Esophagus muscularis mucosa (tissue), 4 donors: ENCODE measurements at regions not wholly inside any gene's neighbourhood (a gene's known extent, or its start where the extent isn't known, plus 50 kb on each side); places are given as distances from the start of the nearest gene placed in this dataset.

Experiments used
- DNase-seq: peaks from one replicate; pipeline ENCODE4 v3.0.0-alpha.2; 2017; ENCODE audit errors: extremely low spot score
- H3K27ac ChIP-seq, 4 donors: fragments of 200-600 bp; sonication (generic); replicated peaks in 1 of 4; 1 replicate in 3 of 4; 2 replicates in 1 of 4; pipeline ENCODE4 v1.5.1; 2016 to 2019; ENCODE audit warnings: mild to moderate bottlenecking in 1 of 4
- H3K27me3 ChIP-seq, 4 donors: fragments of 200-600 bp; sonication (generic); one replicate each; pipeline versions ENCODE4 v1.5.1 to v1.6.0; 2016 to 2019
- H3K36me3 ChIP-seq, 4 donors: fragments of 200-600 bp; sonication (generic); one replicate each; pipeline ENCODE4 v1.5.1; 2016 to 2019
- H3K4me1 ChIP-seq, 4 donors: fragments of 200-600 bp; sonication (generic); one replicate each; pipeline ENCODE4 v1.5.1; 2016 to 2019
- H3K4me3 ChIP-seq, 4 donors: fragments of 200-600 bp; sonication (generic); 1 replicate in 2 of 4; 2 replicates in 2 of 4; pipeline ENCODE4 v1.5.1; 2016 to 2019; ENCODE audit warnings: mild to moderate bottlenecking in 4 of 4, moderate library complexity in 1 of 4
- H3K9me3 ChIP-seq, 4 donors: fragments of 200-600 bp; sonication (generic); 1 replicate in 3 of 4; 2 replicates in 1 of 4; pipeline ENCODE4 v1.5.1; 2016 to 2019
- CTCF ChIP-seq, 3 experiments: fragments of 200-600 bp in 2 of 3; fragments of 450-650 bp in 1 of 3; sonication (generic) in 2 of 3; IDR thresholded peaks; one replicate each; pipeline ENCODE4 v1.5.1; 2017 to 2019; ENCODE audit warnings: antibody characterized with exemption in 3 of 3, mild to moderate bottlenecking in 2 of 3, moderate library complexity in 1 of 3
- EP300 ChIP-seq: sonication (generic); formaldehyde crosslinking; IDR thresholded peaks from one replicate; pipeline ENCODE4 v1.6.1; 2017; ENCODE audit warnings: antibody characterized with exemption
- POLR2A ChIP-seq: fragments of 450-650 bp; IDR thresholded peaks from one replicate; pipeline ENCODE4 v1.6.1; 2017; ENCODE audit warnings: antibody characterized with exemption, moderate library complexity, mild to moderate bottlenecking, low read depth
- POLR2AphosphoS5 ChIP-seq, 2 donors: sonication (generic); formaldehyde crosslinking; IDR thresholded peaks; one replicate each; pipeline ENCODE4 v1.6.1; 2017; ENCODE audit warnings: antibody characterized with exemption in 2 of 2
- WGBS: methylation state at CpG from one replicate; pipeline ENCODE4 v1.1.5; 2018; 5-methylcytosine and 5-hydroxymethylcytosine counted together
- intact Hi-C: fragments of 100-400 bp; cut with DNase I; formaldehyde crosslinking; loops from one replicate; pipeline ENCODE4 v1.15.1; 2023

- intact Hi-C loops = no loop called here
- DNase-seq = no peak
- H3K27me3 ChIP-seq = no peaks in the 10 kb centered on the region
- H3K4me3 ChIP-seq = no peak overlapping the region
- no peak for TF ChIP-seq POLR2AphosphoS5 (IDR thresholded peaks at IDR 0.05)
- TF ChIP-seq EP300 = no peak
- no peak for TF ChIP-seq CTCF (IDR thresholded peaks at IDR 0.05)
- TF ChIP-seq POLR2A = no peak
- no peaks in the 10 kb centered on the region for H3K36me3 ChIP-seq
- H3K27ac ChIP-seq = no peak overlapping the region
- no peaks in the 10 kb centered on the region for H3K9me3 ChIP-seq
- H3K4me1 ChIP-seq = no peaks in the 10 kb centered on the region
These were observed 1029.5 kb upstream of the GJE1 start for GRCh38 chr6:141103246-141103645.

- intact Hi-C loops = no loop called here
- Histone ChIP-seq H3K27ac (no peak overlapping the region), H3K36me3 (no peaks in the 10 kb centered on the region), H3K4me3 (no peak overlapping the region), H3K27me3 (no peaks in the 10 kb centered on the region), H3K9me3 (no peaks in the 10 kb centered on the region), H3K4me1 (no peaks in the 10 kb centered on the region)
- no peak for TF ChIP-seq POLR2A
- DNase-seq = no peak
- 71% methylated on average over 1 of the region's 1 CpG for WGBS
These were observed 1035.3 kb upstream of the GJE1 start for GRCh38 chr6:141097471-141097870.

- 52% methylated on average over 1 of the region's 1 CpG for WGBS
- Histone ChIP-seq H3K36me3 (no peaks in the 10 kb centered on the region), H3K27me3 (no peaks in the 10 kb centered on the region), H3K4me1 (no peaks in the 10 kb centered on the region), H3K27ac (no peak overlapping the region), H3K4me3 (no peak overlapping the region), H3K9me3 (no peaks in the 10 kb centered on the region)
- no peak for DNase-seq
- intact Hi-C loops = no loop called here
- TF ChIP-seq POLR2A = no peak
- TF ChIP-seq CTCF (IDR thresholded peaks at IDR 0.05) = no peak
- TF ChIP-seq EP300 = no peak
- TF ChIP-seq POLR2AphosphoS5 (IDR thresholded peaks at IDR 0.05) = no peak
These were observed 1037.4 kb upstream of the GJE1 start for GRCh38 chr6:141095308-141095707.

GRCh38 chr6:141088171-141088570 is 1044.6 kb upstream of the GJE1 start:
- intact Hi-C loops = no loop called here
- TF ChIP-seq CTCF (IDR thresholded peaks at IDR 0.05) = no peak
- no peak for TF ChIP-seq POLR2AphosphoS5 (IDR thresholded peaks at IDR 0.05)
- TF ChIP-seq POLR2A = no peak
- TF ChIP-seq EP300 = no peak
- no peak overlapping the region for H3K4me3 ChIP-seq
- no peak overlapping the region for H3K27ac ChIP-seq
- H3K36me3 ChIP-seq = no peaks in the 10 kb centered on the region
- H3K9me3 ChIP-seq = no peaks in the 10 kb centered on the region
- H3K4me1 ChIP-seq = no peaks in the 10 kb centered on the region
- DNase-seq = no peak
- H3K27me3 ChIP-seq = no peaks in the 10 kb centered on the region

GRCh38 chr6:141077355-141078333 is 1055.1 kb upstream of the GJE1 start:
- TF ChIP-seq POLR2A = no peak
- TF ChIP-seq EP300 = no peak
- TF ChIP-seq POLR2AphosphoS5 (IDR thresholded peaks at IDR 0.05) = no peak
- no peak for TF ChIP-seq CTCF (IDR thresholded peaks at IDR 0.05)
- intact Hi-C loops = no loop called here
- no peaks in the 10 kb centered on the region for H3K4me1 ChIP-seq
- no peaks in the 10 kb centered on the region for H3K36me3 ChIP-seq
- no peak for DNase-seq
- no peak overlapping the region for H3K4me3 ChIP-seq
- no peaks in the 10 kb centered on the region for H3K9me3 ChIP-seq
- WGBS = 76% methylated on average over 8 of the region's 8 CpGs
- no peak overlapping the region for H3K27ac ChIP-seq
- no peaks in the 10 kb centered on the region for H3K27me3 ChIP-seq
